HS-5 (cell line): ENCODE measurements at regions not wholly inside any gene's neighbourhood (a gene's known extent, or its start where the extent isn't known, plus 50 kb on each side); places are given as distances from the start of the nearest gene placed in this dataset.
A peak's percentile ranks its signal among the peaks of the same experiment; 100 is the strongest.
"Not testable (repeated sequence)": the region's sequence is repeated elsewhere in the genome, so short reads cannot be mapped to it uniquely, and the experiment has no call there.

Source experiments
- DNase-seq: peaks from one replicate; pipeline ENCODE4 v3.0.0-alpha.2; 2012; ENCODE audit warnings: low read depth

DNA sequence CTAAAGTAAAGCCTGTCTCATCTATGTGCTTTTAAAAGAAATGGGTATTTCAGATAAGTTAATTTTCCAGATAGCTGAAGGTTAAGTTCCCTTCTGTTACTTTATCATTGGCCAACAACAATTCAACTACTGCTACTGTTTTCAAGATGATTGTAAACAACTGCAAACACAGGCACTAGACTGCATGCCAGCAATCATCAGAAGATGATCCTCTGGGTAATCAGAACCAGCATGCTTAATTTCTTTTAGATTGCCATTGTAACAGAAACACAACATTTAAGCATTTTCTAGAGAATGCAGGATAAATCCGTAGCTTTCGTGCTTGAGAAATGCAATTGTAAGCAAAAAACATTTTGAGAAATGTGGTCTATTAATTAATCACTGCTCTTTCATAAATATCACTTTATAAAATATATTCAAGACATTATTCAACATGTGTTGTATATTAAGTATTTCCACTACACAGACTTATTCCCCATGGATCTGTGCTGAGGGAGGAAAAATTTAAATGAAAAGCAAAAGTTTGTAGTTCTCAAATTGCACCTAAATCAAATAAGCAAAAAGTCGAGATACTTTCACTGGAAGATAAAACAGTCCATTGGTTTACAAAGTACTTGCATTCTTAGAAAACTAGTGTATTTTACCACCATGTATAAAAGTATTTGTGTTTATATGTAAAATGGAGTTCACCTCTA lies 133.7 kb downstream of the ATL2 start:
- no peak for DNase-seq

DNA sequence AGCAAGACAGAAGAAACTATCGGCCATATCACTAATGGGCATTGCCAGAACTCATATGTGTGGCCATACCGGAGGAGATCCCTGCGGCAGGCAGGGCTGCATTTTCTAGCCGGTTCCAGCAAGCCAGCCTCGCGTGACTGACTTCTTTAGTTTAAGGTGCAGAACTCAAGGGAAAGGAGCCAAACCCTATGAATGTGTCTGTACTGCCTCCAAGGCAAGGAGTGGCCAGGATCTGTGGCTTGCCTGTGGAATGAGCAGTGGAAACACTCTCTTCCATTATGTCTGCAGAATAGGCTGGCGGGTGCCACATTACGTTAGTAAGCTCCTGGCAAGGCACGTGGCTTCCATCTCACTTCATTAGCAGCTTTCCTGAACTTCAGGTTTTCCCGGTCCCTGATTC lies 137.6 kb downstream of the ATL2 start:
- DNase-seq = no peak

DNA sequence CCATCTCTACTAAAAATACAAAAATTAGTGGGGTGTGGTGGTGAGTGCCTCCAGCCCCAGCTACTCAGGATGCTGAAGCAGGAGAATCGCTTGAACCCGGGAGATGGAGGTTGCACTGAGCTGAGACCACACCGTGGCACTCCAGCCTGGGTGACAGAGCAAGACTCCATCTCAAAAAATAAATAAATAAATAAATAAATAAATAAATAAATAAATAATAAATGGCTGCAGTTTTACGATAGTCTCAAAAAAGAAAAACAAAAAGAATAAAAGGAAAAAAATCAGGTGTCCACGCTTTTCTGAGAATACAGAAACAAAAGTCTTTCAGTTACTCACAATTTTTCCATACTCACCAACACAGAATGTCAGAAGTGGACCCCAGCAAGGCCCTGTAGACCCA lies 138.4 kb downstream of the ATL2 start:
- not testable (repeated sequence) for DNase-seq

DNA sequence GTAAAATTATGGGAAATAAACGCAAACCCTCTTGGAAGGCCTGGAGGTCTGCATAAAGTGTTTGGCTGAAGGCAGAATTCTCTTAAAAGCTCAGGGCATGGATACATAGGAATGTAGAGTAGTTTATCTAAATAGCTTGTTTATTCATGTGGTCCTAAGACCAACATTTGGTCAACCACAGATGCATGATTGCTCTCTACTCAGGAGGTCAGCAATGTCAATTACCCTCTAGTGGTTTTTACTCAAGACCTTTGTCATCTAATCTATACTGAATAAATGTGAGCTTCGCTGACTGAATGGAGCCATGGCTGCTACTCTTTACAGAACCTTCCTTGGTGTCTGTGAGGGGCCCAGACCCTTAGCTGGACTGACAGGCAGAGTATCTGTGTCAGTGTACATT lies 139.8 kb downstream of the ATL2 start:
- DNase-seq = no peak

DNA sequence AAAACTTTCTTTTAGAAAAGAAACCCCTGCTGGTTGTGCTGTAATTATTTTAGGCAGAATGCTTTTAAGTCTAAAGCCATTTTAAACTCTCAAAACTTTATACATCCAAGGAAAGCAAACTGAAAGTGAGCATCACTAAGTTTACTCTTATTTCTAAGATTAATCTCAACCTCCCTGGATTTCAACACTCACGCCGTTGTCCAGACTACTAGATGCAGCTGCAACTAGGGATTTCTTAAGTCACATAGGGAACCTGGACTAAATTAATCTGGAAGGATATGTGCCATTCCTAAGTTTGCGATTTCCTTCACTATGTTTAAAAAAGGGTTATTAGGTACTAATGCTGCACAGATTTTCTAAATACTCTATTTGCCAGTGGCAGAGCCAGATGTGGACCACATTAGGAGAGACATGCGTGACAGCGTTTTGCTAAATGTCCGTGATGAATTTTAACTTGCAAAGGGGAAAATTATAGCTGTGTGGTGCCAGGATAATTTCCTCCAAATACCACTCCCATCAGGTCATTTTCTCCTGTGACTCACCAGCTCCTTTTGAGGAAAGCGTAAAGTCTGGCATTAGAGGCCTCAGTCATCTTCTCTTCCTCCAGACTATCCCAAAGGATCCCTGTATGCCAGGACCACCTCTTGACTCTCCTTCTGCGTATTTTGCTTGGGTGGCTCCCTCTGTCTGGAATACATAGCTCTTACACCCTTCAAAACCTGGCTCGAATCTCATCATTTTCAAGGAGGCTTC lies 143.7 kb downstream of the ATL2 start:
- peak; percentile 61 for DNase-seq

DNA sequence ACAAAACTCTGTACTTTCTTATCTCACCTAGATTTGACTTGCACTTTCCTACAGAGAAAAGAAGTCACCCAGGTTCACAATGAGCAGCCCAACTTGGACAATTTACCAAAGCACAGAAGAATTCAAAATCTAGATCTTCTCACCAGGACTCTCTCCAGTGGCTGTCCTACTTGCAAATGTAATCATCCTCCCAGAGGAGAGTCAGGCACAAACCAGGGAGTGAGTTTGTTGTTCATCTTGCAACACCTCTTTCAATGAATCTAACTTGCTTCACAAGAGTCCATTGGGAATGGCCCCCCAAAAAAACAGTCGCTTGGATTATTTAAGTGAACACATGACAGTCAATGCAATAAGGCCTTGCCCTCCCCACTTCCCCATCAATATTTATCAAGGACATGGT lies 144.6 kb downstream of the ATL2 start:
- no peak for DNase-seq

DNA sequence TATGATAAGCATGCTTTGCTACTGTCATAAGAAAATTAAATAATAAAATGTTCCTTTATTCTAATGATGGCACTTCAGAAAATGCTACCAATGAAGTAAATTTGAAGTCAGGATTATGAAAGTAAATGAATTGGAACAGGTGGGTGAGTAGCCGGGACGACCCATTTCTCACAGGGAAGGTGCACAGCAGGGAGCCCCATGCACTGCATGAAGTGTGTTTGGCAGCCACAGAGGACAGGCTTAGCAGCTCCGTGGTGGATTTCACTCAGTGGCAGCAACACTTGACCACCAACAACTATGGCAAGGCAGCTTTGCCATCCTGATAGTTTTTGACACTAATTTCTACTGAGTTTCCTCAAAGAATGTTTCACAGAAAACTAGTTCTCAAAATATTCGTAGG lies 146.3 kb downstream of the ATL2 start:
- DNase-seq = no peak

DNA sequence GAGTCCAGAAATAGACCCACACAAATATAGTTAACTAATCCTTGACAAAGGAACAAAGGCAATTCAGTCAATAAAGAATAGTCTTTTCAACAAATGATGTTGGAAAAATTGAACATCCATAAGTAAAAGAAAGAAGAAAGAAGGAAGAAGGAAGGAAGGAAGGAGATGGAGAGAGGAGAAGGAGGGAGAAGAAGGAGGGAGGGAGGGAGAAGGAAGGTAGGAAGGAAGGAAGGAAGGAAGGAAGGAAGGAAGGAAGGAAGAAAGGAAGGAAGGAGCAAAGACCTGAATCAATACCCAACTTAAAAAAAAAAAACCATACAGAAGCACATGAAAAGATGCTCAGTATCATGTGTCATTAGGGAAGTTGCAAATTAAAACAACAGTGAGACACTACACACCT lies 148.3 kb downstream of the ATL2 start:
- no peak for DNase-seq

DNA sequence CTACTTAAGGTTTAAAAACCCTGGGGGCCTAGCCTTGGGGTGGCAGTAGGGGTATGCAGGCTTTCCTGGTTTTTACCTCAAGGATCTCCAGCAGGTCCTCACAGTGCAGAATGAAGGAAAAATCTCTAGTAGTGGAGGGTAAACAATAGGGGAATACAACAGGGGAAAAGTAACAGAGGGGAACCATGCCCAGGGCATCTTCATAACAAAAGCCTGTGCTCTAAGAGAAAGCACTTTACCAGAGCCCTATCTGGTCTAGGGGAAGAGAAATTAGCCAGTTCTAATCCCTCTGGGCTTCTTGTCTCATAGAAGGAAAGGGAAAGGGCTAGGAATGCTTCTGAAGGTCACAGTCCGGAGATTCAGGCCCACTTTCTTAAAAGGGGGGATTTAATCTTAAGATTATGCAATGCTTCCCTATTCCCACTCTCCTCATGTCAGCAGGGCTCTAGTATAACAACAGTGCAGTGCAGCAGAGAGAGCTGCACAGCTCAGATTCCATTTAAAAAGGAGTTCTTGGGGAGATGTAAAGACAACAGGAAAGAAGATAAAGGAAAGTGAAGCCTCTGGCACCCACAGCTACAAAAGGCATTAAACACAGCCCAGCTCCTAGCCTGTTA lies 149.0 kb upstream of the CYP1B1 start:
- no peak for DNase-seq

DNA sequence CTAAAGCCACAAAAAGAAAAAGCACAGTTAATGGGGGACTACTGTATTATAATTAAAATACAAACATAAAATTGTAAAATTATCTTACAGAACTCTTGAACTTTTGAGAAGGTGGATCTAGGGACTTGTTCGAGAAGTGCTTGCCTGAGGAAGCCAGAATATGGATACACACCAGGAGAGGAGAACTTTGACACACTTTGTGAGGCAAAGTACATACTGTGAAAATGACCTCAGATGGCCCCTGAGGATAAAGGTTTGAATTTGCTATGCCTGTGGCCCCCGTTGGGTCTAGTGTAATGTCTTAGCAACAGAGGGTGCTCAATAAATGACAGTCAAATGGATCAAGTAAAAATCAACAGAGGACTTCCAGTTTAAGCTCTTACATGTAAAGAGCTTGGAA lies 148.2 kb upstream of the CYP1B1 start:
- no peak for DNase-seq

DNA sequence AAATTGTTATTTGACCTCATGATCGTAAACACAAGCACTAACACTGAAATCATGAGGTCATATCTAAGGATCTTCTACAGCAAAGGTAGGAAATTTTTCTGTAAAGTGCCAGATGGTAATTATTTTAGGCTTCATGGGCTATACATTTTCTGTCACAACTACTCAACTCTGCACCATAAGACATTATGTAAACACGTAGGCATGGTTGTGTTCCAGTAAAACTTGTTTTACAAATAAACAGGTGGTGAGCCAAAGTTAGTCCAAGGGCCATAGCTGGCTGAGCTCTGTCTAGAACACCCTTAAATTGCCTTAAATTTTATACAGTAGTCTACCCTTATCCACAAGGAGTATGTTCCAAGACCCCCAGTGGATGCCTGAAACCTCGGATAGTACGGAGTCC lies 147.3 kb upstream of the CYP1B1 start:
- no peak for DNase-seq

DNA sequence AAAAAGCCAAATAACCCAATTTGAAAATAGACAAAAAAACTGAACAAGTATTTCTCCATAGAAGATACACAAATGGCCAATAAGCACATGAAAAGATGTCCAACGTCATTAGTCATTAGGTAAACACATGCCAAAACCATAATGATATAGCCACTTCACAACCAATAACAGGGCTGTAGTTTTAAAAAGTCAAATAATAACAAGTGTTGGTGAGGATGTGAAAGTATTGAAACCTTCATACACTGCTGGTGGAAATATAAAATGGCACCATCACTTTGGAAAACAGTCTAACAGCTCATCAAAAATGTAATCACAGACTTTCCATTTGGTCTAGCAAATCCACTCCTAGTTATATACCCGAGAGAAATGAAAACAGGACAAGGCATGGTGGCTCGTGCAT lies 144.2 kb upstream of the CYP1B1 start:
- no peak for DNase-seq

DNA sequence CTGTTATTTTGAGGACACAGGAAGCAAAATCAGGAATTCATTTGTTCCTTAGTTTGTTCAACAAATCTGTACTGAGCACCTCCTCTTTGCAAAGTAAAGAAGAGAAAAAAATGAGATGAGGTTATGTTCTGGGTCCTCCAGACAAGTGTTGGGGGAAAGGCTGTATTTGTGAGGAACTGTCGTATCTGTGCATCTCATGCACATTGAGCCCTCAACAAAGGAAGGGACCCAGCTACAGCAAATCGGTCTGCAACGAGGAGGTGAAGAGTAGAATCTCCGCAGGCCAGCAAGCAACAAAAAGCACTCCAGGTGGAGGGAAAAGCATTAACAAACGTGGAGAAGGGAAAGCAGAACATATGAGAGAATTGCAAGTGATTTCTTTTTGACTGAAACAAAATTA lies 143.0 kb upstream of the CYP1B1 start:
- DNase-seq = no peak

DNA sequence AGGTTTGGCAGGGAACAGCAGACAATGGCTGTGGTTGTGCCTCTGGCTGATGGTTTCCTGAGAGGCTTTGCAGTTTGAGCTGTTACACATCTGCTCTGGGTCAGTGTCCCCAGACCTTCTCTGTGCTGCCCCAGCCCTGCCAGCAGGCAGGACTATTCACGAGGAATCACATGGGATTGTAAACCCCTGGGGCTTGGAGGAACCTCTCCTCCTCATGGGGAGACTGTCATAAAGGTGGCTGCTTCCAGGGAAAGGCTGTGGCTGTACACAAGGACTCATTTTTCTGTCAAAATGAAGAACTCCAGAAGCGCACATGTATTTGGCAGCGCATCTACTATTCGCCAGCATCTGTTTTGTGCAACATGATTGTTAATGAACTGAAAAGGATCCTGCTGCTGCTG lies 142.6 kb upstream of the CYP1B1 start:
- no peak for DNase-seq

DNA sequence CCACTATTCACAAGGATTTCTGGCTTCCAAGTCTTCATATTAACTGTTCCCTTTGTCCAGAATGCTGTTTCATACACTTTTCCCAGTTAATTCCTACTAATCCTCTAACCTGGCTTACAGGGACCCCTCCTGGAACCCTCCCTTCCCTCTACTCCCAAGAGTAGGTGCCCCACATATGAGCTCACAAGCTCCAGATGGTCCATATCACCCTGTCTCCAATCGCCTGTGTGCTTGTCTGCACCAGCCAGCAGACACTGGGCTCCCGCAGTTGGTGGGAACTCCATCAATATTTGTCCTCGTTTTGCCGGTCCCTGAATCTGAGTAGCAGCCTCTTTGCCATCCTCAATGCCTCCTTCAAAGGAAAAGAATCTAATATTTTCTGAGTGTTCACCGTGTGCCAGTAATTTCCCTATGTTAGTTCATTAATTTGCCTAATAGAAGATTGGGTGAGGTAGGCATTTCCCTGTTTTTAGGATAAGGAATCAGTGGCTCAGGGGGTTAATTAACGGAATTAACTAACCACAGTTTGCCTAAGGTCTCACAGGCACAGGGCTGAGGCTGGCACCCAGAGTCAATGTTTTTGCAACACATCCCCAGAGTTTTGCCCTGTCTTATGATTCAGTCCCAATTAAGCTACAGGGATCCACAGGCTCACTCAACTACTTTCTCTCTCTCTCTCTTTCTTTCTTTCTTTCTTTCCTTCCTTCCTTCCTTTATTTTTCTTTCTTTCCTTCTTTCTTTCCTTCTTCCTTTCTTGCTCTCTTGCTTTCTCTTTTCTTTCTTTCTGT lies 141.6 kb upstream of the CYP1B1 start:
- DNase-seq = no peak

DNA sequence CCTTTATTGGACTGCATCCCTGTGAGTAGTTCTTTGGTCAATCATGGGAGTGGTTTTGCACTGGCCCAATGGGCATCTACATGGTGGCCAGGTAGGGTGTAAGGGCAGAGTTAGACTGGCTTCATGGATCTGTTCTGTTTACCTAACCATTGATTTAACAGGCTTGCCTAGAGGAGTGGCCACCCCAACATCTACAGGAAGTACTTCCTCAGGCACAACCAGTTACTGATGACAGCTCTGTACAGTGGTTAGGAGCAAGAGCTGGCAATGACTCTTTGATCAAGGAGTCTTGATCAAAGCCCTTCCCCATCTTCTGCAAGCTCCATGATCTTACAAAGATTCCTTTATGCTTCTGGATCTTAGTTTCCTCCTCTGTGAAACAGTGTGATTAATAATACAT lies 140.9 kb upstream of the CYP1B1 start:
- DNase-seq = no peak

DNA sequence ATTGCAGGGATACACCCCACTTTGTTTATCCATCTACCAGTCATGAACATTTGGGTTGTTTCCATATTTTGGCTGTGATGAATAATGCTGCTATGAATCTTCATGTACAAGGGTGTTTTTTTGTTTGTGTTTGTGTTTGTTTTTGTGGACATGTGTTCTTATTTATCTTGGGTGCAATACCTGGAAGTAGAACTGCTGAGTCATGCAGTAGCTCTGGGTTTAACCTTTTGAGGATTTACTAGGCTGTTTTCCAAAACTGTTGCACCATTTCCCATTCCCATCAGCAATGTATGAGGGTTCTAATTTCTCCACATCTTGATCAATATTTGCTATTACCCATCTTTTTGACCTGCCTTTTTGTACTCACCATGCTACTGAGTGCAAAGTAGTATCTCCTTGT lies 140.0 kb upstream of the CYP1B1 start:
- DNase-seq = no peak

DNA sequence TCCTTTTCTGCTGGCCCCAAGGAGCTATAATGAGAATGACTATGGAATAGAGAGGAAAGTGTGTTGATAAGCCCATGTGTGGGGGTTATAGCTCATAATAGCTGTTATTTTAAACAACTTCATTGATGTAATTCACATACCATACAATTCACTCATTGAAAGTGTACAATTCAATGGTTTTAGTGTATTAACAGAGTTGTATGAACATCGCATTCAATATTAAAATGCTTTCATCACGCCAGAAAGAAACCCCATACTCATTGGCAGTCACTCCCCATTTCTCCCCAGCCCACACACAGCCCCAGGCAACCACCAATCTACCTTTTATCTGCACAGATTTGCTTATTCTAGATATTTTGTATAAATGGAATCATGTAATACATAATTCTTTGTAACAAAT lies 139.6 kb upstream of the CYP1B1 start:
- no peak for DNase-seq

DNA sequence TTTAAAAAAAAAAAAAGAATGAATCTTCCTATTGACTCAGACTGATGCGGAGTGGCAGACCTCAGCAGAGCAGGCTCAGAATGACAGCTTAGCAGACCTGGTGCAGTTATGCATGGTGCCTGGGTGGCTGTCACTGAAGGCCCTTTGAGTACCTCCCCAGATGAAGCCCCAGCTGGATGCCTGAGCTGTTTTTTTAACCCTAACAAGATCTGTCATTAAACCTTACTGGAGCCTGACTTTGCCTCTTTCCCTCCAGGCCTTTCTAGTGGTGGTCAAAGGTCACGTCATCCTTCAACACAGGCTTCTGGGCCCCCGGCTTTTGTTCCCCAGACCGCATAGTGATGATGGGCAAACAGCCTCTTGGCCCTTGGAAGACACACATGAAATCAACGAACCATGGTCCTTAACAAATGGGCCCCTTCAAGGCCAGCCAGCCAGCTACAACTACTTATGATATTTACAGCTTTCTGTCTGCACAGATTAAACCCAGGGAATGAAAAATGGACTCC lies 138.3 kb upstream of the CYP1B1 start:
- no peak for DNase-seq

DNA sequence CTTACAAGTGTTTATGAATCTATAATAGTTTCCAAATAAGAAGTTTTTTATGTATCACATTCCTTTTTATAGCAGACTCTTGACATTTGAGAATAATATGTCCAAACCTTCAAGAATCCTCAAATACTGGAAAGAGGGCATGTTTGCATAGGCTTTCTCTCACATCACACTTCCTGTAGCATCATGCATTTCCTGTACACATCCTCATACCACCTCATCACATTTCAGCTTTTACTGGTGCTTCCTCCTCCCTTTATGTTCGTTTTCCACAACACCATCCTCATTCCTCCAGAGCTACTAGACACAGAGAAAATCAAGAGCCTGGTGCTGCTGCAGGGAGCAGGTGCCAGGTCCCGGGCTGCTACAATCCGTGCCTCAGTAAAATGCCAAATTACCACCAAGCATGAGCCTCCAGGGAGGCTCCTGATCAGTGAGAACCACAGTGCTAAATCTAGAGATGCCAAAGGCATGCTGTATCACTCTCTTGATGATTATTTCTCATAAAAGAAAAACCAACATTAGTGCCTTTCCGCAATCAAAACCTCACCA lies 137.7 kb upstream of the CYP1B1 start:
- no peak for DNase-seq

DNA sequence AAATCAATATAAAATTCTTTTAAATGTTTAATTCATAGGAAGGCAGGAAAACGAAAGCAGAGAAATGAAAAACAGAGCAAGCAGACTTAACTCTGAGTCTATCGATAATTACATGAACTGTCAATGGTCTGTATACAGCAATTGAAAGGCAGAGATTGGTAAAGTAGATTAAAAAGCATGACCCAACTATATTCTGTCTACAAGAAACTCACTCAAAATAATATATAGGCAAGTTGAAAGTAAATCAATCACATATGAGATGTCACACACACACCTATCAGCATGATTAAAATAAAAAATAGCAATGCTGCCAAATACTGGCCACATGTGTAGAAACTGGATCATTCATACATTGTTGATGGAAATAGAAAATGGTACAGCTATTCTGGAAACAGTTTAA lies 136.4 kb upstream of the CYP1B1 start:
- no peak for DNase-seq

DNA sequence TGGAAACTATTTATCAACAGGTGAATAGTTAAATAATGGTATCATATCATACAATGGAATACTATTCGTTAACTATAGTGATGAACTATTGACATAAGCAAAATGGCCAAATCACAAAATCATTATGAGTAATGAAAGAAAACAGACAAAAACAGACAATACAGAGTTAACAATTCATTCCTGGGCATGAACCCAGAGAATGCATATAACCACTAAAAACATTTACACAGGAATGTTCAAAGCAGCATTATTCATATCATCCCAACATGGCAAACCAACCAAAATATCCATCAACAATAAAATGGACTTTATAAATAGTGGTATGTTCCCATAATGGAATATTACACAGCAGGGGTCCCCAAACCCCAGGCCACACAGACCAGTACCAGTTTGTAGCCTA lies 131.2 kb upstream of the CYP1B1 start:
- DNase-seq = no peak
